Tibial artery (tissue), 4 donors: ENCODE measurements at regions not wholly inside any gene's neighbourhood (a gene's known extent, or its start where the extent isn't known, plus 50 kb on each side); places are given as distances from the start of the nearest gene placed in this dataset.

Experiments
- DNase-seq, 2 donors: peaks; one replicate each; pipeline ENCODE4 v3.0.0-alpha.2; 2019
- H3K27ac ChIP-seq, 2 donors: fragments of 200-600 bp; sonication (generic) in 1 of 2; 1 replicate in 1 of 2; 2 replicates in 1 of 2; pipeline ENCODE4 v1.5.1; 2018 to 2019; ENCODE audit warnings: mild to moderate bottlenecking in 1 of 2
- H3K27me3 ChIP-seq, 2 donors: fragments of 200-600 bp; sonication (generic) in 1 of 2; one replicate each; pipeline versions ENCODE4 v1.5.1 to v1.6.0; 2016 to 2019
- H3K36me3 ChIP-seq, 3 donors: fragments of 200-600 bp; sonication (generic) in 2 of 3; one replicate each; pipeline ENCODE4 v1.5.1; 2016 to 2019; ENCODE audit warnings: mild to moderate bottlenecking in 2 of 3
- H3K4me1 ChIP-seq, 4 donors: fragments of 200-600 bp; sonication (generic) in 2 of 4; 1 replicate in 3 of 4; 2 replicates in 1 of 4; pipeline ENCODE4 v1.5.1; 2016 to 2019
- H3K4me3 ChIP-seq, 2 donors: fragments of 200-600 bp; sonication (generic) in 1 of 2; 1 replicate in 1 of 2; 2 replicates in 1 of 2; pipeline ENCODE4 v1.5.1; 2018 to 2019; ENCODE audit warnings: mild to moderate bottlenecking in 2 of 2
- H3K9me3 ChIP-seq, 3 donors: fragments of 200-600 bp; sonication (generic) in 1 of 3; one replicate each; pipeline ENCODE4 v1.5.1; 2016 to 2019
- CTCF ChIP-seq, 2 experiments: fragments of 200-600 bp in 1 of 2; fragments of 450-650 bp in 1 of 2; IDR thresholded peaks; one replicate each; pipeline ENCODE4 v1.5.1; 2017 to 2019; ENCODE audit warnings: antibody characterized with exemption in 2 of 2, mild to moderate bottlenecking in 1 of 2, moderate library complexity in 1 of 2
- intact Hi-C: fragments of 100-400 bp; cut with DNase I; formaldehyde crosslinking; loops from one replicate; pipeline ENCODE4 v1.15.0; 2023; ENCODE audit warnings: low total_unique reads

GRCh38 chr5:154607746-154608145 lies 129.7 kb upstream of the HAND1 start:
- intact Hi-C loops = no loop called here

GRCh38 chr5:154606246-154606645 lies 128.2 kb upstream of the HAND1 start:
- DNase-seq = no peak
- no peak for TF ChIP-seq CTCF (IDR thresholded peaks at IDR 0.05)
- Histone ChIP-seq H3K27me3 (peaks cover 0 to 46% of the 10 kb centered on the region in 2 donors), H3K4me1 (peaks cover 4 to 20% (median 17%) of the 10 kb centered on the region in 4 donors), H3K9me3 (no peaks in the 10 kb centered on the region), H3K36me3 (no peaks in the 10 kb centered on the region), H3K4me3 (no peak overlapping the region), H3K27ac (no peak overlapping the region)
- intact Hi-C loops = no loop called here

More at GRCh38 chr5:154607746-154608145, 129.7 kb upstream of the HAND1 start:
- Histone ChIP-seq H3K4me3 (no peak overlapping the region), H3K27me3 (peaks cover 0 to 56% of the 10 kb centered on the region in 2 donors), H3K27ac (no peak overlapping the region), H3K36me3 (no peaks in the 10 kb centered on the region), H3K9me3 (no peaks in the 10 kb centered on the region), H3K4me1 (peaks cover 4 to 24% (median 21%) of the 10 kb centered on the region in 4 donors)
- TF ChIP-seq CTCF (IDR thresholded peaks at IDR 0.05) = no peak
- DNase-seq = peak in 1 of 2 donors; percentile 44

- H3K4me1 ChIP-seq = peaks cover 0 to 8% (median 6%) of the 10 kb centered on the region in 4 donors
- H3K36me3 ChIP-seq = no peaks in the 10 kb centered on the region
- no peak overlapping the region for H3K27ac ChIP-seq
- H3K4me3 ChIP-seq = peak overlapping the region in 1 of 2 donors; percentile 26
- TF ChIP-seq CTCF (IDR thresholded peaks at IDR 0.05) = no peak
- DNase-seq = no peak
- no peaks in the 10 kb centered on the region for H3K9me3 ChIP-seq
- intact Hi-C loops = no loop called here
- peaks cover 0 to 36% of the 10 kb centered on the region in 2 donors for H3K27me3 ChIP-seq
Observed at GRCh38 chr5:154603953-154604679, 126.1 kb upstream of the HAND1 start.

GRCh38 chr5:154603485-154603884 lies 125.5 kb upstream of the HAND1 start:
- intact Hi-C loops = no loop called here
- no peaks in the 10 kb centered on the region for H3K9me3 ChIP-seq

GRCh38 chr5:154603011-154603410 lies 125.0 kb upstream of the HAND1 start:
- intact Hi-C loops = no loop called here
- no peak for TF ChIP-seq CTCF (IDR thresholded peaks at IDR 0.05)

More at GRCh38 chr5:154603485-154603884, 125.5 kb upstream of the HAND1 start:
- Histone ChIP-seq H3K27ac (no peak overlapping the region), H3K27me3 (peaks cover 0 to 34% of the 10 kb centered on the region in 2 donors), H3K4me3 (no peak overlapping the region), H3K4me1 (peaks cover 0 to 8% (median 6%) of the 10 kb centered on the region in 4 donors), H3K36me3 (no peaks in the 10 kb centered on the region)
- TF ChIP-seq CTCF (IDR thresholded peaks at IDR 0.05) = no peak
- DNase-seq = no peak

More at GRCh38 chr5:154603011-154603410, 125.0 kb upstream of the HAND1 start:
- DNase-seq = no peak
- Histone ChIP-seq H3K4me1 (peaks cover 0 to 8% (median 6%) of the 10 kb centered on the region in 4 donors), H3K36me3 (no peaks in the 10 kb centered on the region), H3K27ac (no peak overlapping the region), H3K27me3 (peaks cover 0 to 32% of the 10 kb centered on the region in 2 donors), H3K4me3 (no peak overlapping the region), H3K9me3 (no peaks in the 10 kb centered on the region)
